SU-DHL-6 (cell line): ENCODE measurements at regions not wholly inside any gene's neighbourhood (a gene's known extent, or its start where the extent isn't known, plus 50 kb on each side); places are given as distances from the start of the nearest gene placed in this dataset.

Experiments used
- EZH2phosphoT487 ChIP-seq: fragments of 200-600 bp; sonication (generic), shearing (Covaris generic); conservative IDR thresholded peaks from 2 replicates; pipeline ENCODE4 v1.6.1; 2018; ENCODE audit warnings: mild to moderate bottlenecking, antibody characterized with exemption, low read length, moderate library complexity, mixed read lengths
- TF ChIP-seq, protein P1 (sequence below): fragments of 200-600 bp; sonication (generic); IDR thresholded peaks from one replicate; pipeline ENCODE4 v1.5.1; 2017; ENCODE audit warnings: antibody characterized with exemption, mild to moderate bottlenecking, low read length, moderate library complexity; ENCODE audit not compliant: insufficient read depth, poor library complexity, severe bottlenecking

DNA sequence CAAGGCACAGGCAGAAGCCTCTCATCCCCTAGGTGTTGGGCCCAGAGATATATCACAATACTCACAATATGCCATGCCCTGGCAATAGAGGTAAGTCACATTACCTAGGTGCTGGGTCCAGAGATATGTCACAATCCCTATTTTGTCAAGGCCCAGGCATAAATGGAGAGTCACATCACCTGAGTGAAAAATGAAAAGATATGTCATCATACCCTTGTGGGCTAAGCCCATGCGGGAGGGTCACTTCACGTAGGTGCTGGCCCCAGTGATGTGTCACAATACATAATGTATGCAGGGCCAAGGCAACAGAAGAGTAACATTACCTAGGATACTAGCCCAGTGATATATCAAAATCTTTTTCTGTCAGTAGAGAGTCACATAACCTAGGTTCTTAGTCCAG lies 127.0 kb downstream of the ZNF675 start:
- TF ChIP-seq, protein P1, sequence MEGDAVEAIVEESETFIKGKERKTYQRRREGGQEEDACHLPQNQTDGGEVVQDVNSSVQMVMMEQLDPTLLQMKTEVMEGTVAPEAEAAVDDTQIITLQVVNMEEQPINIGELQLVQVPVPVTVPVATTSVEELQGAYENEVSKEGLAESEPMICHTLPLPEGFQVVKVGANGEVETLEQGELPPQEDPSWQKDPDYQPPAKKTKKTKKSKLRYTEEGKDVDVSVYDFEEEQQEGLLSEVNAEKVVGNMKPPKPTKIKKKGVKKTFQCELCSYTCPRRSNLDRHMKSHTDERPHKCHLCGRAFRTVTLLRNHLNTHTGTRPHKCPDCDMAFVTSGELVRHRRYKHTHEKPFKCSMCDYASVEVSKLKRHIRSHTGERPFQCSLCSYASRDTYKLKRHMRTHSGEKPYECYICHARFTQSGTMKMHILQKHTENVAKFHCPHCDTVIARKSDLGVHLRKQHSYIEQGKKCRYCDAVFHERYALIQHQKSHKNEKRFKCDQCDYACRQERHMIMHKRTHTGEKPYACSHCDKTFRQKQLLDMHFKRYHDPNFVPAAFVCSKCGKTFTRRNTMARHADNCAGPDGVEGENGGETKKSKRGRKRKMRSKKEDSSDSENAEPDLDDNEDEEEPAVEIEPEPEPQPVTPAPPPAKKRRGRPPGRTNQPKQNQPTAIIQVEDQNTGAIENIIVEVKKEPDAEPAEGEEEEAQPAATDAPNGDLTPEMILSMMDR = no peak
- no peak for TF ChIP-seq EZH2phosphoT487
